Skeletal muscle cell (primary cell): ENCODE measurements at regions not wholly inside any gene's neighbourhood (a gene's known extent, or its start where the extent isn't known, plus 50 kb on each side); places are given as distances from the start of the nearest gene placed in this dataset.
"Not testable (repeated sequence)": the region's sequence is repeated elsewhere in the genome, so short reads cannot be mapped to it uniquely, and the experiment has no call there.

ENCODE experiments used
- DNase-seq: peaks from one replicate; pipeline ENCODE4 v3.0.0-alpha.2; 2010; ENCODE audit warnings: low read depth
- H3K4me3 ChIP-seq: 2 replicates; pipeline ENCODE4 v1.5.1; 2011; ENCODE audit warnings: low read depth, mild to moderate bottlenecking, control low read depth, low read length, moderate library complexity

DNA sequence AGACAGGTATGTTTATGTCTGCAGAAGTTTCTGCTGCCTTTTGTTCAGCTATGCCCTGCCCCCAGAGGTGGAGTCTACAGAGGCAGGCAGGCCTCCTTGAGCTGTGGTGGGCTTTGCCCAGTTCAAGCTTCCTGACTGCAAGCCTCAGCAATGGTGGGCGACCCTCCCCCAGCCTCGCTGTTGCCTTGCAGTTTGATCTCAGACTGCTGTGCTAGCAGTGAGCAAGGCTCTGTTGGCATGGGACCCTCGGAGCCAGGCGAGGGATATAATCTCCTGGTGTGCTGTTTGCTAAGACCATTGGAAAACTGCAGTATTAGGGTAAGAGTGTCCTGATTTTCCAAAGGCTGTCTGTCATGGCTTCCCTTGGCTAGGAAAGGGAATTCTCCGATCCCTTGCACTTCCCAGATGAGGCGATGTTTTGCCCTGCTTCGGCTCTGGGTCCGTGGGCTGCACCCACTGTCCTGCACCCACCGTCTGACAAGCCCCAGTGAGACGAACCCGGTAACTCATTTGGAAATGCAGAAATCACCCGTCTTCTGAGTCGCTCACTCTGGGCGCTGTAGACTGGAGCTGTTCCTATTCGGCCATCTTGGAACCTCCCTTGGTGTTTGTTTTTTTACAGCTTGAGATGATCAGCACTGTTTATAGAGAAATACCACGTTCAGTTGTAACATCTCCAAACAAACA lies 2705.5 kb upstream of the PCDH20 start:
- H3K4me3 ChIP-seq = not testable (repeated sequence)

DNA sequence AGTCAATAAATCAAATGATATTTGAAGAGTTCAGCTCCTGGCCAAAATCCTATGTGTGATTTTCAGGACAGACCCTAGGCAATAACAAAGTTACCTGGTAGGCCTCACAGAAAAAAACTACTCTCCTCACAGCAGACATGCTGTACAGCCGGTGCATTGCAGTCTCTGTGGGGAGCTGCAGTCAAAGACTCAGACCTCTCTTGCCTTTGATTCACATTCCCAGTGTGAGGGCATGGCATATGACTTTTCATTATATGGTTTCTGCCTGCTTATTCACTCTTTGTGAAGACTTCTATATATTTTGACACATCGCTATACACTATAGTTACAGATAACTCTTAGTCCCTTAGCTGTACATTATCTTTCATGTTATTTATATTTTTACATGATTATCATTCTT lies 2684.3 kb upstream of the PCDH20 start:
- DNase-seq = no peak
- no peak overlapping the region for H3K4me3 ChIP-seq

More for the DNA sequence above, 2705.5 kb upstream of the PCDH20 start:
- DNase-seq = not testable (repeated sequence)

DNA sequence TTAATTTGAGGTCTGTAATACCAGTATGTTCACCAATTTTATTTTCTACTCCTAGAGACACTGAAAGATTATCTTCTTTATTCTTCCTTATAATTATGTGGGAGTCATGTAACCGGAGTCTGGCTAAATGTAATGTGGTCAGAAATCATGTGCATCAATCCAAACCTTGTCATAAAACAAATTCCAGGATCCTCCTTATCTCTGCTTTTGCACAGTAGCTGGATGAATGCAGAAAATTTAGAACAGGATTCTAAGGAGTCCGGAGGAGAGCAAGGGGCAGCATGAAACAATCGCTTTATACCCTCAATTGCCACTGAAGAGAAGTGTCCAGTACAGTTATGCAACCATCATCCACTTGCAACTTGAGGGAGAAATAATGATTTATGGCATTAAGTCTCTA lies 2674.7 kb upstream of the PCDH20 start:
- no peak overlapping the region for H3K4me3 ChIP-seq
- DNase-seq = no peak

DNA sequence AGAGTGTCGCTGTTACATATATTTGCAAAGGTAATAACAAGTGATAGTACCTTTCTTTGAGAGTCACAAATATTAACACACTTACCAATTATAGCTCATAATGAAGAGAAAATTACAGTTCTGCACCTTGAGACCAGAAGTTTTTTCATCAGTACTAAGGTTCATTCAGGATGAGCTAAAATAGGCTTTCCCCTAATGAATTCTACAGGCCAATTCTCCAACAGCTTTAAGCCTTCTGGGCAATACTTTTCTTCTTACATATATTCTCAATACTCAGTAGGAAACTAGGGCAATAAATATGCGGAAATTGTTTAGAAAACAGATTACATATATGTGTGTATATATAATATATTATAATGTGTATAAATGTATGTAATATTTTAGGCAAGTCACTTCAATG lies 2672.8 kb upstream of the PCDH20 start:
- no peak for DNase-seq
- H3K4me3 ChIP-seq = no peak overlapping the region

DNA sequence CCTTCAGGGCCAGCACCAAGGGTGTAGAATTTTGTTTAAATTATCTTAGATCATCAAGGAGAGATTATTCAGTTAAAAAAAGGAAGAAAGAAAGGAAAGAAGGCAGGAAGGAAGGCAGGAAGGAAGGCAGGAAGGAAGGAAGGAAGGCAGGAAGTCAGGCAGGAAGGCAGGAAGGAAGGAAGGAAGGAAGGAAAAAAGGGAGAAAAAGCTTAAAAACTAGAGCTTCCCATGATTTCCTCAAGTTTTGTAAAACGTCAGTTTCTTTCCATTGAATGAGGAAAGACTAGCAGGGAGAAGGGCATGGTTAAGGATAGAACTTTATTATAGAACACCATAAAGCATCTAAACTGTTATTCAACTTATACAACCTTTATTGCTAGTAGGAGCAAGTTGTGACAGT lies 2672.0 kb upstream of the PCDH20 start:
- no peak for DNase-seq
- H3K4me3 ChIP-seq = no peak overlapping the region

DNA sequence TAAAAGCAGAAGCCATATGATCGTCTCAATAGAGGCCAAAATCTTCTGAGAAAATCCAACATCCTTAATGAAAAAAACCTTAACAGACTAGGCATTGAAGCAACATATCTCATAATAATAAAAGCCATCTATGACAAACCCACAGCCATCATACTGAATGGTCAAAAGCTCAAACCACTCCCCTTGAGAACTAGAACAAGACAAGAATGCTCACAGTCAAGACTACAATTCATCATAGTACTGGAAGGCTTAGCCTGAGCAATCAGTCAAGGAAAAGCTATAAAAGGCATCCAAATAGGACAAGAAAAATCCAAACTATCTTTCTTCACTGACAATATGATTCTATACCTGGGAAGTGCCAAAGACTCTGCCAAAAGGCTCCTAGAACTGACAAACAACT lies 2668.2 kb upstream of the PCDH20 start:
- H3K4me3 ChIP-seq = no peak overlapping the region
- DNase-seq = no peak

DNA sequence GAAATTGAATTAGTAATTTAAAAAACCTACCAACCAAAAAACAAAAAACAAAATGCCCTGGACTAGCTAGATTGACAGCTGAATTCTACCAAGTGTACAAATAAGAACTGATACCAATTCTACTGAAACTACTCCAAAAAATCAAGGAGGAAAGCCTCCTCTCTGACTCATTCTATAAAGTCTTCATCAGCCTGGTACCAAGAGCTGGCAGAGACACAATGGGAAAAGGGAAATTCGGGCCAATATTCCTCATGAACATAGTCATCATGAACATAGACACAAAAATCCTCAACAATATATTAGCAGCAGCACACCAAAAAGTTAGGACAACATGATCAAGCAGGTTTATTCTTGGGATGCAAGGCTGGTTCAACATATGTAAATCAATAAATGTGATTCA lies 2667.7 kb upstream of the PCDH20 start:
- DNase-seq = no peak

DNA sequence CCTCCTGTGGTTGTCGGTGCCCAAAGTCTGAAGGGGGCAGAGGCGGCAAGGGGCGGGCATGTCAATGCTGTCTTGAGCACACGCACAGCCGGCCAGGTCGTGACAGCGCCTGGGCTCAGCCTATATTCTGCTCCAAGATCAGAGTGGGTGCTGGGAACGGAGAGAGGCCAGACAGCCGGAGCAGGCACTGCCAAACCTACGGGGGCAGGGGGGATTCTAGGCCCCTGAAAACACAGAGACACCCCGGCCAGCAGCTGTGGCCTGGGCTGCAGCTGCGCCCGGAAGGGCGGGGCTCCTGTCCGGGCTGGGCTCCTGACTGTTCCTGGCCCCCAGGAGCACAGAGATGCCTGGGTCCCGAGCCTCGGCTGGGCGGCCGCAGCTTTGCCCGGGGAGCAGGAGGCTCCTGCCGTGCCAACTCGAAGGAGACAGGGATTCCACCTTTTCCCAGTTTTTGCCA lies 2662.9 kb upstream of the PCDH20 start:
- no peak for DNase-seq
- no peak overlapping the region for H3K4me3 ChIP-seq

More for the DNA sequence above, 2667.7 kb upstream of the PCDH20 start:
- no peak overlapping the region for H3K4me3 ChIP-seq

DNA sequence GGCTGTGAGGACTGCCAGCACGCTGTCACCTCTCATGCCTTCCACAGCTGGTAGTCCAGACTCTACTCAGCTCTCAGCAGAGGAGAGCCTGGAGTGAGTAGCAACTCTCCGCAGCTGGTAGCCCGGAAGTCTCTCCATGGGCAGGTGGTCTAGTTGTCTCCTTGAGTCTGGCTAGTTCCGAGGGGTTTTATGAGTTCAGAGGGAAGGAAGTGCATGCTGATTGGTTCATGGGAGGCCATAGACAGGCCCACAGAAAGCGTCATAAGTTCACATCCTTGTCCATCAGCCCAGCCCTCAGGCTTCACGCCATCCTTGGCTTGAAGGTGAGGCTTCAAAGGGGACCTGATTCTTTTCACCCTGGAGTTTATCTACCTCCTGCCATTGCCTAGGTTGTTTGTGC lies 2662.4 kb upstream of the PCDH20 start:
- no peak overlapping the region for H3K4me3 ChIP-seq
- no peak for DNase-seq

DNA sequence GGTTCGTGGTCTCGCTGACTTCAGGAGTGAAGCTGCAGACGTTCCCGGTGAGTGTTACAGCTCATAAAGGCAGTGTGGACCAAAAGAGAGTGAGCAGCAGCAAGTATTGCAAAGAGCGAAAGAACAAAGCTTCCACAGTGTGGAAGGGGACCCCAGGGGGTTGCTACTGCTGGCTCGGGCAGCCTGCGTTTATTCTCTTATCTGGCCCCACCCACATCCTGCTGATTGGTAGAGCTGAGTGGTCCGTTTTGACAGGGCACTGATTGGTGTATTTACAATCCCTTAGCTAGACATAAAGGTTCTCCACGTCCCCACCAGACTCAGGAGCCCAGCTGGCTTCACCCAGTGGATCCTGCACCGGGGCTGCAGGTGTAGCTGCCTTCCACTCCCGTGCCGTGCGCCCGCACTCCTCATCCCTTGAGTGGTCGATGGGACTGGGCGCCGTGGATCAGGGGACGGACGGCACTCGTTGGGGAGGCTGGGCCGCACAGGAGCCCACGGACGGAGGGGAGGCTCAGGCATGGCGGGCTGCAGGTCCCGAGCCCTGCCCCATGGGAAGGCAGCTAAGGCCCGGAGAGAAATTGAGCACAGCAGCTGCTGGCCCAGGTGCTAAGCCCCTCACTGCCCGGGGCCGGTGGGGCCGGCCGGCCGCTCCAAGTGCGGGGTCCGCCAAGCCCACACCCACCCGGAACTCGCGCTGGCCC lies 2661.6 kb upstream of the PCDH20 start:
- H3K4me3 ChIP-seq = not testable (repeated sequence)

DNA sequence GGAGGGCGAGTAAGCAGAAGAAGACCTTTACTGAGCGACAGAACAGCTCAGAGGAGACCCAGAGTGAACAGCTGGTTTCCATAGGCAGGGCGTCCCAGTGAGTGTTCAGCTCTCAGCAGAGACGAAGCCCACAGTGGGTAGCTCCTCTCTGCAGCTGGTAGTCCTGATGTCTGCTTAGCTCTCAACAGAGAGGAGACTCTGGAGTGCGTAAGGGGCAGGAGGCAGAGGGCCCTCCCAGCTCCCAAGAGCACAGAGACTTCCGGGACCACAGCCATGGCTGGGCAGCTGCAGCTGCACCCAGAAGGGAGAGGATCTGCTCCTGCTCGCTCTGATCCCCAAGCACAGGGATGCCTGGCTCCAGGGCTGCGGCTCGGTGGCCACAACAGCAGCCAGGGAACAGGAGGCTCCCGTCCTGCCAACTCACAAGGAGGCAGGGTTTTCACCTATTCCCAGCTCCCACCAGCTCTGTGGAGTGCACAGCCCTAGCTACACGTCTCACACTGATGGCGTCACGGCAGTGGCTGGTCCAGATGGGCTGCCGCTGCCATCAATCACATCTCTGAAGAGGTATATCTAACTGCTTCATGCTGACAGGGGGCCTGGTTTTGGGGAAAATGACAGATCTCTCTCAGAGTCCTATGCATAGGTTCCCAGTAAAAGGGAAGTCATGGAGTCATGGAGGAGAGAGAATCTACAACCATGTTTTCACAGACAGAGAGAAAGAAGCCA lies 2660.1 kb upstream of the PCDH20 start:
- no peak for DNase-seq
- no peak overlapping the region for H3K4me3 ChIP-seq

More for the DNA sequence above, 2661.6 kb upstream of the PCDH20 start:
- DNase-seq = not testable (repeated sequence)

DNA sequence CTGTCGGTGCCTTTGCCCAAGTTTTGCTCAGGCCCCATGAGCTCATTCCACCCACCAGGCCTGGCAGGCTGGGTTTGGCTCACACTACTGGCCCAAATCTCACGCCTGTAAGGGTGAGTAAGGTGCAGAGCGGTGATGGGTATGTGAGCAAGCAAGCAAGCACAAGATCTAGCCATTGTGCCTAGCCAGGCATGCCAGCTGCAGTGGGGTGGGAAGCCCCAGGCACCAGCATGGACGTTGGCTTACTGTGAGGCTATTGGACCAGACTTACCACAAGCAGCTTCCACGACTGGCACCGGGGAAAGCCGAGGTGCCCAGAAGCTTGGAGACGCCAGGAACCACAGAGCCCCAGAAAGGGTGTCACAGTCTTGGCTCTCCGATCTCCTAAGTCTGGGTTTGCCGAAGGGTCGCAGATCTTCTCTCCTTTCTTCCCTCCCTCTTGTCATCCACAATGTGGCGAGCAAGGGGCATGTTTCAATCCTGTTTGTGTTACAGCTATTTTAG lies 2659.4 kb upstream of the PCDH20 start:
- H3K4me3 ChIP-seq = no peak overlapping the region
- DNase-seq = no peak

DNA sequence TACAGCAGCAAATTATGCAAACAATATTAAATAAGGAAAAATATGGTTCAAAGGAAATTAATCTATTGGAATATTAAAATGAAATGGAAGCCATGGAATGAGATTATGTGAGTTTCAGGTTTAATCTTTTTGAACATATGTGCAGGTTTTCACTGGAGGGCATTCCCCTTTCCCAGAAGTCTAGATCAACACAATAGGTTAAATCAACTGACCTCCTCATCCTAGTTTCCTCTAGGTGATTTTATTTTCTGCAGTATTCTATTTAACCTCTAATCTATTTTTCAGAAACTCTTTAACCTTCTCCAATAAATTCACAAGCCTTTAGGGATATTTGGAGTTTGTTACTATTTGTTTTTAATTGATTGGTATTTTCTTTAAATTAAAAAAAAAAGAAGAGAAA lies 2657.6 kb upstream of the PCDH20 start:
- H3K4me3 ChIP-seq = no peak overlapping the region
- DNase-seq = no peak

DNA sequence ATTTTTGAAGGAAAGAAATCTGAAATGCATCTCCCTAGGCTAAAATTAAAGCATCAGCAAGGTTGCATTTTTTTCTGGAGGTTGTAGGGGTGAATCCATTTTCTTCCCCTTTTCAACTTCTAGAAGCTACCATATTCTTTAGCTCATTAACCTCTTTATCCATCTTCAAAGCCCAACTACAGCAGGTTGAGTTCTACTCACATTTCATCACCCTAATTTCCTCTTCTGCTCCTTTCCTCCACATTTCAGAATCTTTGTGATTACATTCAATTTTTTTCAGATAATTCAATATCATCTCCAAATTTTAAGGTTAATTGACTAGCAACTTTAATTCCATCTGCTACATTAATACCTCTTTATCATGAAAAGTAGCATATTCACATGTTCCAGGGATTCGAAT lies 2655.7 kb upstream of the PCDH20 start:
- H3K4me3 ChIP-seq = no peak overlapping the region
- no peak for DNase-seq

DNA sequence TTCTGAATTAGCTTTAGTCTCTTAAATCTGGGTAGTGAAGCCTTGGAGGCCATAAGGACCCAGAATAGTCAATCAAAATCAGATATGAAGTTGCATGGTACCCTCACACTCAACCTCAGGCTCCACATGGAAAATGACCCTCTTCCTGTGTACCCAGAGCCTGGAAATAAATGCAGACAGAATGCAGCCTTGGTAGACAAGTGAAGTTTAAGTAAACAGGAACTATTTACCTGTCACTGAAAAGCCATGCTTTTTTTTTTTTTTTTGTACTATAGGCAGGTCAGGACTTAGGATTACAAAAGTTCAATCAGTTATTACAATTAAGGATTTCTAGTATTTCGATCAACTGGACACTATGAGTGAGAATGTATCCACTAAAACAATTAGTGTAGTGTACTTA lies 2654.2 kb upstream of the PCDH20 start:
- H3K4me3 ChIP-seq = no peak overlapping the region
- no peak for DNase-seq

DNA sequence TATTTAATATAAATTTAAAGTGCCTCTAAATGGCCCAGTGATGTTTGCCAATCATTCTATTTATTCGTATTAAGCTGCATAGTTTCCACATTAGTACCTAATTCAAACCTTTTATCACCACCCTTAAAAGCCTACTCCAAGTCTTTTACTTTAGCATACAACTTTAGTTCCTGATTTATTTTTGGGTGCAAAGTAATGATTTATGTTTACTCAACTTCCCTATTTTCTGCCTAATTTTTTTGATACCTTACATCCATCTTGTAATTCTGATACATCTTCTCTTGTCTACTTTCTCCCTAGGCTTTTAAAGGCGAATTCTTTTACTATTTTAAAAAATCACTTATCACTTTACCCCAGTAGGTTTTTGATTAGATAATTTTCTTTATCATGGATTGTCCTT lies 2651.1 kb upstream of the PCDH20 start:
- no peak for DNase-seq
- H3K4me3 ChIP-seq = no peak overlapping the region

DNA sequence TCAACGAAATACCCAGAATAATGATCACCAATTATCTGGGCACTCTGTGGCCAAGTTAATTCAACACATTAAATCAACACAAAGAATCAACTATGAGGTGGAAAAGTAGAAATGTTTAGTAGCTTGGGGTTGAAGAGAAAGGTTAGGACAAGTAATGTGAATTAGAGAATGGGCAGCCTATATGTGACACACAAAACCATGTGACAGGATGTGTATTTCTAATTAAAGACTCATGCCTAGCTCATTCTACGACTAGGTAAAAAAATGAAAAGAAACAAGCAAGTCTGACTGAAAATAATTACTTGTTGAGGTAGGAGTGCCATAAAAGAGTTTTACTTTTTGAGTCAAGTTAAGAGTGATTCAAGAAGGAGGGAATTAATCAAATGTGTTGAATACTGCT lies 2646.0 kb upstream of the PCDH20 start:
- DNase-seq = no peak
- H3K4me3 ChIP-seq = no peak overlapping the region

DNA sequence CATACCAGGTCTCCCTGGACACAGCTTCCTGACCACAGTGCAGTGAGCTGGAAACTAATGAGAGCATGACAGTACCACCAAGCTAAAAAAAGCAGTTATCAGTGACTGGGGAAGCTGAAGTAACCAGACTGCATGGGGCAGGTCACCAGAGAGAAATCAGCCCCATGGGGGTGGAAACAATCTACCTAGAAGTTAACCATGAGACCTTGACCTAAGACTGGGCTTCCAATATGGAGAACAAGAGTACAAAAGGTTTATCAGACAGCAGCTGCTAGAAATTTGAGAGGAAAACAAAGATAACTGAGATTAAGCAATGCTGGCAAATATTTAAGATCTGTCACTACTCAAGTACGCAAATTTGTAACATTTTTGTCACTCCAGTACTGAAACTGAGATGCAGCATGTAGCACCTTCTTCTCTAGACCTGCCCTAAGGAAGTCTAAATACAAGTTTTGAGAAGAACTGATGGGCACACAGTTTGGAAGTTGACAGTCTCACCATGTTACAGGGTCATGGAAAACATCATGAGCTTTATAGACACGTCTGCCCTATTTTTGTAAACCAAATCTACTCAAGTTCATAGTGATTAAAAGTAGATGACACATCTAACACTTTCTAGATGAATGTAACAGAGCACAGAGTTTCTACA lies 2641.8 kb upstream of the PCDH20 start:
- H3K4me3 ChIP-seq = no peak overlapping the region
- no peak for DNase-seq

DNA sequence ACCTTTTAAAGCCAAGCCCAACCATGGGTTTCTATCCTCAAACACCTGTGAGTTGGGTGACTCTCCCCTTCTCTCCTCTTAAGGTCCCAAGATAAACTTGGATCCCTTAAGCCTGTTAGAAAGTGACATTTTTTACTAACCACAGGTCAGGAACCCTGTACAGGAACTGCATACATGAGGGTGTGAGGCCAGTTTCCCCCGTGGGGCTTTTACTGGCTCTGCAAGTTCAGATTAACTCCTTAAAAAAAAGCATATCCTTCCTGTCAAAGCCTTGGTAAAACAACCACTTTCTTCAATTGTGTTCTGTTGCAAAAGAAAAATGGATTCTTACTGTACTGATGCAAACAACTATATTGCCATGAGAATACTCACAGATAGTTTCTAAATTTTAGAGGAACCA lies 2638.7 kb upstream of the PCDH20 start:
- no peak overlapping the region for H3K4me3 ChIP-seq
- DNase-seq = no peak

DNA sequence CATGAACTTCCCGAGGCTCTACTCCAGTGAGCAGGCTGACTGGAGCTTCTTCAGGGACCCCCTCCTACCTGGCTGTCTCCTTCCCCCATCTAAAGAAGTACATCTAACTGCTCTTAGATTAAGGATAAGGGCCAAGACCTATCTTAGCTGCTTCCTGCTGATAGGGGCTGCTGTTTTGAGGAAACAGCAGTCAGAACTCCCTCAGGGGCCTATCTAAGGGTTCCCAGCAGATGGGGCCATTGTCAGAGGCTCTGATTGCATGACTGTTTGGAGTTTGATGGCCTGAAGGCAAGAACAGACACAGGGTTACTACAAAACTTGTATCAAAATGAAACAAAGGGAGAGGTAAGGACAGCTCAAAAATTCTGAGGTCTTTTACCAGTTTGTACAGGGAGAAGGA lies 2636.9 kb upstream of the PCDH20 start:
- DNase-seq = no peak
- H3K4me3 ChIP-seq = no peak overlapping the region
